Neural crest cell (in vitro differentiated cells): ENCODE measurements at regions not wholly inside any gene's neighbourhood (a gene's known extent, or its start where the extent isn't known, plus 50 kb on each side); places are given as distances from the start of the nearest gene placed in this dataset.

ENCODE experiments used
- DNase-seq: peaks from one replicate; pipeline ENCODE4 v3.0.0; 2021; ENCODE audit warnings: low read depth, mixed read lengths, low spot score
- H3K27ac Mint-ChIP-seq: one replicate; pipeline ENCODE4 v1.8.0; 2021; ENCODE audit warnings: mild to moderate bottlenecking, mixed read lengths; ENCODE audit not compliant: unreplicated experiment
- H3K27me3 Mint-ChIP-seq: 2 replicates; pipeline ENCODE4 v1.8.0; 2021; ENCODE audit warnings: low read depth, mild to moderate bottlenecking, mixed read lengths
- H3K36me3 Mint-ChIP-seq: 2 replicates; pipeline ENCODE4 v1.8.0; 2021; ENCODE audit warnings: low read depth, mild to moderate bottlenecking, mixed read lengths
- H3K4me1 Mint-ChIP-seq: 2 replicates; pipeline ENCODE4 v1.8.0; 2021; ENCODE audit warnings: mixed read lengths
- H3K4me3 Mint-ChIP-seq: one replicate; pipeline ENCODE4 v1.8.0; 2021; ENCODE audit warnings: mild to moderate bottlenecking, mixed read lengths
- H3K9me3 Mint-ChIP-seq: 2 replicates; pipeline ENCODE4 v1.8.0; 2021; ENCODE audit warnings: mixed read lengths
- TF ChIP-seq, protein P1 (sequence below): fragments of 200-600 bp; sonication (generic); conservative IDR thresholded peaks from 2 replicates; pipeline ENCODE4 v1.5.0; 2021; ENCODE audit warnings: antibody characterized with exemption, mild to moderate bottlenecking

DNA sequence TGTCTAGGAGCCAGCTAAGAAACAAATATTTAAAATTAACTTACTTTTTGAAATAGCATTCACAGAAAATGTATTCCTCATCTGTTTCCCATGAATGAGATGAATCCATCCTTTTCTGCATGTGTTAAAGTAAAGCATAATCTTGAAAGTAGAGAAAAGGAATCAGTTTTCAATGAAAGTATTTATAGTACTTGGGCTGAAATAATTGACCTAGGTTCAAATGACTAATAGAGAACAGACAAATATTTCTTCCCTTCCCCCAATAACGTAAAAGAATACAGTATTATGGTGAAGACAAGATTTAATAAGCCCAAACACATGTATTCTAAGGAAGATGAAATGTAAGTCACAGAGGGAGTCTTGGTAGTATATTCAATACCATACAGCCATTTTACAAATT is 403.5 kb downstream of the ZNF608 start:
- H3K27me3 Mint-ChIP-seq: no peaks in the 10 kb centered on the region
- TF ChIP-seq, protein P1, sequence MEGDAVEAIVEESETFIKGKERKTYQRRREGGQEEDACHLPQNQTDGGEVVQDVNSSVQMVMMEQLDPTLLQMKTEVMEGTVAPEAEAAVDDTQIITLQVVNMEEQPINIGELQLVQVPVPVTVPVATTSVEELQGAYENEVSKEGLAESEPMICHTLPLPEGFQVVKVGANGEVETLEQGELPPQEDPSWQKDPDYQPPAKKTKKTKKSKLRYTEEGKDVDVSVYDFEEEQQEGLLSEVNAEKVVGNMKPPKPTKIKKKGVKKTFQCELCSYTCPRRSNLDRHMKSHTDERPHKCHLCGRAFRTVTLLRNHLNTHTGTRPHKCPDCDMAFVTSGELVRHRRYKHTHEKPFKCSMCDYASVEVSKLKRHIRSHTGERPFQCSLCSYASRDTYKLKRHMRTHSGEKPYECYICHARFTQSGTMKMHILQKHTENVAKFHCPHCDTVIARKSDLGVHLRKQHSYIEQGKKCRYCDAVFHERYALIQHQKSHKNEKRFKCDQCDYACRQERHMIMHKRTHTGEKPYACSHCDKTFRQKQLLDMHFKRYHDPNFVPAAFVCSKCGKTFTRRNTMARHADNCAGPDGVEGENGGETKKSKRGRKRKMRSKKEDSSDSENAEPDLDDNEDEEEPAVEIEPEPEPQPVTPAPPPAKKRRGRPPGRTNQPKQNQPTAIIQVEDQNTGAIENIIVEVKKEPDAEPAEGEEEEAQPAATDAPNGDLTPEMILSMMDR: no peak
- H3K27ac Mint-ChIP-seq: no peak overlapping the region
- H3K36me3 Mint-ChIP-seq: peaks cover 3% of the 10 kb centered on the region
- H3K9me3 Mint-ChIP-seq: no peaks in the 10 kb centered on the region
- H3K4me1 Mint-ChIP-seq: peaks cover 9% of the 10 kb centered on the region
- H3K4me3 Mint-ChIP-seq: no peak overlapping the region
- no peak for DNase-seq

DNA sequence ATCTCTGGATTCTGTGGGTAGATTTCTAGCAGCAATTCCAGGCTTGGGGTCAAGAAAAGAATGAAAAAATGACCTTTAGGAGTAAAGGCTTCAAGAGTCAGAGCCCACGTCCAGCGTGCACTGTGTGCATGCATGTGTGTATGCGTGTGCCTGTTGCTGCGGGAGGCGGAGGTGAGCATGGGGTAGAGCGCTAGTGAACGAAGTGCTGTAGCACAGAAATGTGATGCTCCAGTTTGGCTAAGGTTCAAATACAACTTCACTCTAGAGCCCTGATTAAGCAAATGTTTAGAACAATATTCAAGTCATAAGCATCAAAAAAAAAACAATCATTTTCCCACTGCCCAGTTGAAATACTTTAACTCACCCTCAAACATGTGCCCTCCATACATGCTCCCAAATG is 403.9 kb downstream of the ZNF608 start:
- Mint-ChIP-seq H3K27me3 (no peaks in the 10 kb centered on the region), H3K4me1 (peaks cover 9% of the 10 kb centered on the region), H3K36me3 (peaks cover 3% of the 10 kb centered on the region), H3K27ac (no peak overlapping the region), H3K9me3 (no peaks in the 10 kb centered on the region), H3K4me3 (no peak overlapping the region)
- TF ChIP-seq, protein P1: no peak
- DNase-seq: no peak

DNA sequence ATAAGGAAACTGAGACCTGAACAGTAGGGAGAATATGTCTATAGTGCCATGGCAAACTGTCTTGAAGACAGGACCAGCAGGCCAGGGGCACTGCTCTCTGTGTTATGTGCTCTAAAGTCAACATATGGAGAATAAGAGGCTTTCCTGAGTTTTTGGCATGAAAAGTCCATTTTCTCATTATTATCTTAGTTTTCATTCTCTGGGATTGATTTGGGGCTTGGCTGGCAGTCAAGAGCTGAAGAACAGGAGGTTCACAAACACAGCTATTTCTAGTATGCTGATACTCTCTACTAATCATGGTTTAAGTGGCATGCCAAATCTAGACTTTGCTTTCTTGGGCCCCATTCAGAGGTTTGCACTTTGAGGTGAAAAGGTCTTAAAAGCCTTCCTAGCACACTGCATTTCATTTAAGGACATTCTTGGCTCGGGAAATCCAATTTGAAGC is 404.4 kb downstream of the ZNF608 start:
- Mint-ChIP-seq H3K4me1 (peaks cover 9% of the 10 kb centered on the region), H3K27me3 (no peaks in the 10 kb centered on the region), H3K9me3 (no peaks in the 10 kb centered on the region), H3K36me3 (peaks cover 6% of the 10 kb centered on the region), H3K27ac (no peak overlapping the region), H3K4me3 (no peak overlapping the region)
- DNase-seq: no peak
- TF ChIP-seq, protein P1: no peak

DNA sequence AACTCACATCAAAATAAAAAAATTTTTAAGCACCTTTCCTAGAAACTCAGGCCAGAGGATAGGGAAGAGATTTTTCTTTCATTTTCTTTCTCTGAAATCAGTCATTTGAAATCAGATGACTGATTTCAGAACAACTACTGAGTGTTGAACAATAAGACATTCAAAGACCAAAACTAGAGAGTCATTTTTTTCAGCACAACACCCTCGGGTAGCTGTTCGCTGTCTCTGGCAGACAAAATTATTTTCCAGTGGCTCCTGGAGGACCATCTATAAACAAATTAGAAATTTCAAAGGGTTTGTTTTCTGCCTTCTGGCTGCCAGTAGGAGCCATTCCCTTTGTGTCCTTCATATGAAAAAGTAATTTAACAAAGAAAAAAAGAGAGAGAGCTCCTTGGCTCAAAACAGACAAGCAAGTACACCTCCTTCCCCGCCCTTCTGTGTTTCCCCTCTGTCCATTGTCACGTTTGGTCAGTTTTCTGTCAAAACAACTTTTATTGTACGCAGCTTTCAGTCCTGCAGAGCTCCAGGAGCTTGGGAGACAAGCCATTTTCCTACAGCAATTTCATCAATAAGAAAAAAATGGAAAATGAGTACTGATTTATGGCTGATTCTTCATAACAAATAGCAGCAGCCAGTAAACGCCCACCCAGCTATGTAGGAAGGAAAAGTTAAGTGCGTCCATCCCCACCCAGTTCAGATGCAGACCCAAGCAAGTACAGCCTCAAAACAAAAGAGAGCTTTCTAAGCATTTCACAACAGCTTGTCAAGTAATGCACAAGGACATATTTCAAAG is 405.2 kb downstream of the ZNF608 start:
- no peaks in the 10 kb centered on the region for H3K9me3 Mint-ChIP-seq
- TF ChIP-seq, protein P1: no peak
- DNase-seq: no peak
- H3K4me1 Mint-ChIP-seq: peaks cover 9% of the 10 kb centered on the region
- no peak overlapping the region for H3K27ac Mint-ChIP-seq
- H3K4me3 Mint-ChIP-seq: no peak overlapping the region
- H3K36me3 Mint-ChIP-seq: peaks cover 6% of the 10 kb centered on the region
- no peaks in the 10 kb centered on the region for H3K27me3 Mint-ChIP-seq

DNA sequence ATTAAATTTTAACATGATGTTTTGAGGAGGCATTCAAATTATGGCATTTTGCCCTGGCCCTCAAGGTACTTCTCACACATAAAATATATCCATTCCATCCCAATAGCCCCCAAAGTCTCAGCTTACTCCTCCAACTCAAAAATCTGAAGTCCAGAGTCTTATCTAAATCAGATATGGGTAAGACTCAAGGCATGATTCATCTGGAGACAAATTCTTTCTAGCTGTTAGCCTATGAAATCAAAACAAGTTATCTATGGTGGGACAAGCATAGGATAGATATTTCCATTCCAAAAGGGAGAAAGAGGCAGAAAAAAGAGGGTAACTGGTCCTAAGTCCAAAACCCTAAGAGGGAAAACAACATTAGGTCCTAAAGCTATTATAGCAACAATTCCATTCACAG is 408.4 kb downstream of the ZNF608 start:
- H3K27me3 Mint-ChIP-seq: no peaks in the 10 kb centered on the region

More for the DNA sequence above, 408.4 kb downstream of the ZNF608 start:
- no peak for DNase-seq
- Mint-ChIP-seq H3K27ac (no peak overlapping the region), H3K4me3 (no peak overlapping the region), H3K9me3 (peaks cover 6% of the 10 kb centered on the region), H3K36me3 (peaks cover 8% of the 10 kb centered on the region), H3K4me1 (no peaks in the 10 kb centered on the region)
- TF ChIP-seq, protein P1: no peak
